K562 (cell line): ENCODE measurements at regions not wholly inside any gene's neighbourhood (a gene's known extent, or its start where the extent isn't known, plus 50 kb on each side); places are given as distances from the start of the nearest gene placed in this dataset.

Source experiments
- ATAC-seq: fragments of 200-7000 bp; cut with Tn5 transposase; 3 replicates; pipeline ENCODE4 v1.9.1; 2020; ENCODE audit warnings: moderate library complexity
- BruUV-seq: library from RNA; stranded (reverse); fragments of 400-500 nt; replicated peaks from 2 replicates; lab custom pipeline; 2021; lab: Mats Ljungman, UMichigan
- CTCF ChIA-PET: fragments of 300-600 bp; formaldehyde crosslinking; extraction: SDS; loops from one replicate; lab custom pipeline; 2021; ENCODE audit warnings: low intra/inter-chr PET ratio; lab: Yijun Ruan, JAX
- POLR2A ChIA-PET: fragments of 300-600, 350-650 bp; sonication (Branson Sonifier 250); formaldehyde crosslinking; extraction: SDS; loops from one replicate; lab custom pipeline; 2021; ENCODE audit warnings: antibody characterized with exemption, inconsistent platforms; lab: Yijun Ruan, JAX
- DNase-seq, 4 experiments: peaks; one replicate each; pipeline versions ENCODE4 v3.0.0 to v3.0.0-alpha.2; 2011 to 2018; ENCODE audit warnings: low spot score in 3 of 4, mixed read lengths in 3 of 4; ENCODE audit errors: extremely low read depth in 1 of 4
- FAIRE-seq: peaks from 2 replicates; lab custom pipeline; 2011; peaks lifted over from hg19 to GRCh38; lab: Jason Lieb, UNC
- H2AFZ ChIP-seq: 2 replicates; pipeline ENCODE4 v1.6.0; 2011; ENCODE audit warnings: low read depth, low read length, control low read depth, inconsistent platforms
- H3K27ac ChIP-seq: fragments of 200-600 bp; 3 replicates; pipeline ENCODE4 v1.8.0; 2011; ENCODE audit warnings: low read depth, mild to moderate bottlenecking, control low read depth, inconsistent platforms, low read length, moderate library complexity, mixed read lengths; ENCODE audit errors: extremely low read depth
- H3K27me3 ChIP-seq, 2 experiments: fragments of 300-600 bp in 1 of 2; 2 replicates in 1 of 2; 3 replicates in 1 of 2; pipeline versions ENCODE4 v1.6.0 to v1.8.0; 2011; ENCODE audit warnings: inconsistent platforms in 2 of 2, low read length in 2 of 2, mild to moderate bottlenecking in 1 of 2, mixed read lengths in 1 of 2, moderate library complexity in 1 of 2; ENCODE audit not compliant: control insufficient read depth in 2 of 2, insufficient read depth in 2 of 2
- H3K36me3 ChIP-seq: fragments of 300-600 bp; 3 replicates; pipeline ENCODE4 v1.8.0; 2011; ENCODE audit warnings: mild to moderate bottlenecking, low read length, inconsistent platforms; ENCODE audit not compliant: control insufficient read depth, insufficient read depth
- H3K4me1 ChIP-seq, 2 experiments: fragments of 200-600 bp in 1 of 2; replicated peaks in 1 of 2; 2 replicates in 1 of 2; 3 replicates in 1 of 2; pipeline versions ENCODE4 v1.5.1 to v1.8.0; 2011; ENCODE audit warnings: inconsistent platforms in 2 of 2, low read length in 2 of 2, mild to moderate bottlenecking in 1 of 2, mixed read lengths in 1 of 2, moderate library complexity in 1 of 2; ENCODE audit not compliant: control insufficient read depth in 2 of 2, insufficient read depth in 2 of 2
- H3K4me2 ChIP-seq: 2 replicates; pipeline ENCODE4 v1.6.1; 2011; ENCODE audit warnings: low read length, control low read depth, inconsistent platforms, mixed read lengths; ENCODE audit not compliant: insufficient read depth
- H3K4me3 ChIP-seq: fragments of 200-600 bp; sonication (generic), shearing (Covaris generic); 2 replicates; pipeline ENCODE4 v1.5.1; 2016; ENCODE audit warnings: control low read depth, inconsistent platforms
- H3K79me2 ChIP-seq: fragments of 200-600 bp; 3 replicates; pipeline ENCODE4 v1.8.0; 2011; ENCODE audit warnings: low read length, inconsistent platforms; ENCODE audit not compliant: control insufficient read depth, insufficient read depth
- H3K9ac ChIP-seq, 2 experiments: 2 replicates each; pipeline versions ENCODE4 v1.6.0 to v1.6.1; 2011; ENCODE audit warnings: low read depth in 2 of 2, low read length in 2 of 2, control low read depth in 1 of 2, inconsistent platforms in 1 of 2, mild to moderate bottlenecking in 1 of 2, mixed read lengths in 1 of 2; ENCODE audit not compliant: insufficient read depth in 1 of 2
- H3K9me1 ChIP-seq: one replicate; pipeline ENCODE4 v1.6.0; 2011; ENCODE audit warnings: inconsistent platforms, mild to moderate bottlenecking, low read length, moderate library complexity; ENCODE audit not compliant: control insufficient read depth, insufficient read depth
- H3K9me3 ChIP-seq: replicated peaks from 2 replicates; pipeline ENCODE4 v1.5.1; 2011; ENCODE audit warnings: low read depth, low read length, inconsistent platforms; ENCODE audit not compliant: control insufficient read depth, insufficient read depth
- H4K20me1 ChIP-seq: replicated peaks from 2 replicates; pipeline ENCODE4 v1.6.1; 2011; ENCODE audit warnings: low read length, inconsistent platforms, mixed read lengths; ENCODE audit not compliant: control insufficient read depth, insufficient read depth
- ETS2 ChIP-seq: IDR thresholded peaks from 2 replicates; pipeline ENCODE4 v1.6.1; 2016; ENCODE audit warnings: borderline replicate concordance, missing genetic modification characterization, mild to moderate bottlenecking, moderate library complexity, missing compliant biosample characterization; ENCODE audit not compliant: poor library complexity, severe bottlenecking
- GABPB2 ChIP-seq: fragments of 250-450 bp; sonication (Bioruptor Pico); conservative IDR thresholded peaks from 2 replicates; pipeline ENCODE4 v1.5.1; 2021; ENCODE audit warnings: mild to moderate bottlenecking
- KDM1A ChIP-seq, 2 experiments: fragments of 450-650 bp; IDR thresholded peaks; 2 replicates each; pipeline ENCODE4 v1.6.1; 2016; ENCODE audit warnings: mild to moderate bottlenecking in 2 of 2
- LCOR ChIP-seq: sonication (generic); formaldehyde crosslinking; IDR thresholded peaks from 2 replicates; pipeline ENCODE4 v1.8.0; 2022; ENCODE audit warnings: mild to moderate bottlenecking, missing genetic modification reagents
- MYBL2 ChIP-seq, 2 experiments: fragments of 450-650 bp in 1 of 2; sonication (generic) in 1 of 2; formaldehyde crosslinking in 1 of 2; IDR thresholded peaks; 2 replicates each; pipeline versions ENCODE4 v1.6.1 to v1.8.1; 2017 to 2022; ENCODE audit warnings: borderline replicate concordance in 1 of 2, inconsistent platforms in 1 of 2, low read depth in 1 of 2, mild to moderate bottlenecking in 1 of 2, missing genetic modification reagents in 1 of 2, moderate library complexity in 1 of 2
- RBM17 ChIP-seq: fragments of 200-400 bp; formaldehyde crosslinking; IDR thresholded peaks from 2 replicates; pipeline ENCODE4 v1.6.1; 2017; ENCODE audit warnings: low read depth, mild to moderate bottlenecking, low read length, borderline replicate concordance
- ZNF23 ChIP-seq: fragments of 250-450 bp; sonication (Bioruptor Pico); IDR thresholded peaks from 2 replicates; pipeline ENCODE4 v1.4.0; 2020; ENCODE audit warnings: mild to moderate bottlenecking
- ZNF24 ChIP-seq: fragments of 450-650 bp; IDR thresholded peaks from 2 replicates; pipeline ENCODE4 v1.6.1; 2016
- WGBS: fragments of 100-300 bp; shearing (Covaris generic); methylation state at CpG from one replicate; pipeline ENCODE4 v1.1.6; 2016; ENCODE audit warnings: low coverage, mixed read lengths; ENCODE audit not compliant: insufficient coverage; ENCODE audit errors: missing lambda C conversion rate; 5-methylcytosine and 5-hydroxymethylcytosine counted together
- in situ Hi-C: fragments of 300-500 bp; cut with MboI; formaldehyde crosslinking; loops from 4 replicates; pipeline ENCODE4 v1.15.0; 2018; ENCODE audit warnings: inconsistent platforms, mixed read lengths
- intact Hi-C: fragments of 100-400 bp; cut with micrococcal nuclease; formaldehyde crosslinking; loops from 2 replicates; pipeline ENCODE4 v1.14.2; 2022
- TF ChIP-seq, protein P1 (sequence below): fragments of 250-450 bp; sonication (Bioruptor Pico); IDR thresholded peaks from 2 replicates; pipeline ENCODE4 v1.8.0; 2021; ENCODE audit warnings: moderate library complexity, mild to moderate bottlenecking, inconsistent platforms
- TF ChIP-seq, protein P2 (sequence below): sonication (generic); formaldehyde crosslinking; IDR thresholded peaks from 2 replicates; pipeline ENCODE4 v1.8.0; 2022; ENCODE audit warnings: mild to moderate bottlenecking, missing genetic modification reagents
- TF ChIP-seq, protein P3 (sequence below): fragments of 250-450 bp; sonication (Bioruptor Pico); IDR thresholded peaks from 2 replicates; pipeline ENCODE4 v1.8.0; 2021; ENCODE audit warnings: moderate library complexity, mild to moderate bottlenecking, inconsistent platforms
- TF ChIP-seq, protein P4 (sequence below): fragments of 450-650 bp; formaldehyde crosslinking; IDR thresholded peaks from 2 replicates; pipeline ENCODE4 v1.4.0; 2020; ENCODE audit warnings: mild to moderate bottlenecking

DNA sequence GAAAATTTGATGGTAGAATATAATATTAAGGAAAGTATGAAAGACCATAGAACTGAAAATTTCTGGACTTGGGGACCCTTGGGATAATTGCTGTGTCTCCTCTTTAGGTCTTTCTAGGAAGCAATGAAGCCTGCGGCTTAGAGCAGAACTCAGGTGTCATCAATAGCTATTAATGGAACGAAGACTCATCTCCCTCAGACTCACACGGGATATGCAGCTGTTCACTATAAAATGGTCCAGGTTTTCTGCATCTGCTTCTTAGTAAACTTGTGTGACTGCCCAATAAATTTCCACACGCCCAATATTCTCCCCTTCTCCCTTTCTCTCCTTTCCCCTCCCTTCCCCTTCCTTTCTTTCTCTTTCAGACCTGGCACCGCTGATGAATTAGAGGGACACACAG, 392.5 kb downstream of the HLX start:
- H3K27me3 ChIP-seq: no peaks in the 10 kb centered on the region
- ChIA-PET CTCF (no interaction called here), POLR2A (no interaction called here)
- H3K4me1 ChIP-seq: no peaks in the 10 kb centered on the region
- H3K27ac ChIP-seq: no peak overlapping the region
- intact Hi-C loops: no loop called here
- no peak overlapping the region for H3K4me3 ChIP-seq
- in situ Hi-C loops: no loop called here
- ATAC-seq (no peak), FAIRE-seq (no peak), DNase-seq (no peak)
- BruUV-seq: no TSS peak
- TF ChIP-seq, protein P1, sequence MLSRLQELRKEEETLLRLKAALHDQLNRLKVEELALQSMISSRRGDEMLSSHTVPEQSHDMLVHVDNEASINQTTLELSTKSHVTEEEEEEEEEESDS (CRISPR knock-in tag): no peak
- TF ChIP-seq RBM17 (no peak), ZNF24 (no peak), LCOR (CRISPR knock-in tag) (no peak), ZNF23 (CRISPR knock-in tag) (no peak), GABPB2 (CRISPR knock-in tag) (no peak), MYBL2 (IDR thresholded peaks at IDR 0.05; ENCODE audit: low read depth) (no peak), MYBL2 (CRISPR knock-in tag; IDR thresholded peaks at IDR 0.05; ENCODE audit: borderline replicate concordance) (no peak), KDM1A (IDR thresholded peaks at IDR 0.05) (no peak), ETS2 (tag) (no peak)
- TF ChIP-seq, protein P2, sequence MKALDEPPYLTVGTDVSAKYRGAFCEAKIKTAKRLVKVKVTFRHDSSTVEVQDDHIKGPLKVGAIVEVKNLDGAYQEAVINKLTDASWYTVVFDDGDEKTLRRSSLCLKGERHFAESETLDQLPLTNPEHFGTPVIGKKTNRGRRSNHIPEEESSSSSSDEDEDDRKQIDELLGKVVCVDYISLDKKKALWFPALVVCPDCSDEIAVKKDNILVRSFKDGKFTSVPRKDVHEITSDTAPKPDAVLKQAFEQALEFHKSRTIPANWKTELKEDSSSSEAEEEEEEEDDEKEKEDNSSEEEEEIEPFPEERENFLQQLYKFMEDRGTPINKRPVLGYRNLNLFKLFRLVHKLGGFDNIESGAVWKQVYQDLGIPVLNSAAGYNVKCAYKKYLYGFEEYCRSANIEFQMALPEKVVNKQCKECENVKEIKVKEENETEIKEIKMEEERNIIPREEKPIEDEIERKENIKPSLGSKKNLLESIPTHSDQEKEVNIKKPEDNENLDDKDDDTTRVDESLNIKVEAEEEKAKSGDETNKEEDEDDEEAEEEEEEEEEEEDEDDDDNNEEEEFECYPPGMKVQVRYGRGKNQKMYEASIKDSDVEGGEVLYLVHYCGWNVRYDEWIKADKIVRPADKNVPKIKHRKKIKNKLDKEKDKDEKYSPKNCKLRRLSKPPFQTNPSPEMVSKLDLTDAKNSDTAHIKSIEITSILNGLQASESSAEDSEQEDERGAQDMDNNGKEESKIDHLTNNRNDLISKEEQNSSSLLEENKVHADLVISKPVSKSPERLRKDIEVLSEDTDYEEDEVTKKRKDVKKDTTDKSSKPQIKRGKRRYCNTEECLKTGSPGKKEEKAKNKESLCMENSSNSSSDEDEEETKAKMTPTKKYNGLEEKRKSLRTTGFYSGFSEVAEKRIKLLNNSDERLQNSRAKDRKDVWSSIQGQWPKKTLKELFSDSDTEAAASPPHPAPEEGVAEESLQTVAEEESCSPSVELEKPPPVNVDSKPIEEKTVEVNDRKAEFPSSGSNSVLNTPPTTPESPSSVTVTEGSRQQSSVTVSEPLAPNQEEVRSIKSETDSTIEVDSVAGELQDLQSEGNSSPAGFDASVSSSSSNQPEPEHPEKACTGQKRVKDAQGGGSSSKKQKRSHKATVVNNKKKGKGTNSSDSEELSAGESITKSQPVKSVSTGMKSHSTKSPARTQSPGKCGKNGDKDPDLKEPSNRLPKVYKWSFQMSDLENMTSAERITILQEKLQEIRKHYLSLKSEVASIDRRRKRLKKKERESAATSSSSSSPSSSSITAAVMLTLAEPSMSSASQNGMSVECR (CRISPR knock-in tag): no peak
- TF ChIP-seq, protein P3, sequence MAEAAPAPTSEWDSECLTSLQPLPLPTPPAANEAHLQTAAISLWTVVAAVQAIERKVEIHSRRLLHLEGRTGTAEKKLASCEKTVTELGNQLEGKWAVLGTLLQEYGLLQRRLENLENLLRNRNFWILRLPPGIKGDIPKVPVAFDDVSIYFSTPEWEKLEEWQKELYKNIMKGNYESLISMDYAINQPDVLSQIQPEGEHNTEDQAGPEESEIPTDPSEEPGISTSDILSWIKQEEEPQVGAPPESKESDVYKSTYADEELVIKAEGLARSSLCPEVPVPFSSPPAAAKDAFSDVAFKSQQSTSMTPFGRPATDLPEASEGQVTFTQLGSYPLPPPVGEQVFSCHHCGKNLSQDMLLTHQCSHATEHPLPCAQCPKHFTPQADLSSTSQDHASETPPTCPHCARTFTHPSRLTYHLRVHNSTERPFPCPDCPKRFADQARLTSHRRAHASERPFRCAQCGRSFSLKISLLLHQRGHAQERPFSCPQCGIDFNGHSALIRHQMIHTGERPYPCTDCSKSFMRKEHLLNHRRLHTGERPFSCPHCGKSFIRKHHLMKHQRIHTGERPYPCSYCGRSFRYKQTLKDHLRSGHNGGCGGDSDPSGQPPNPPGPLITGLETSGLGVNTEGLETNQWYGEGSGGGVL (CRISPR knock-in tag): no peak
- TF ChIP-seq, protein P4, sequence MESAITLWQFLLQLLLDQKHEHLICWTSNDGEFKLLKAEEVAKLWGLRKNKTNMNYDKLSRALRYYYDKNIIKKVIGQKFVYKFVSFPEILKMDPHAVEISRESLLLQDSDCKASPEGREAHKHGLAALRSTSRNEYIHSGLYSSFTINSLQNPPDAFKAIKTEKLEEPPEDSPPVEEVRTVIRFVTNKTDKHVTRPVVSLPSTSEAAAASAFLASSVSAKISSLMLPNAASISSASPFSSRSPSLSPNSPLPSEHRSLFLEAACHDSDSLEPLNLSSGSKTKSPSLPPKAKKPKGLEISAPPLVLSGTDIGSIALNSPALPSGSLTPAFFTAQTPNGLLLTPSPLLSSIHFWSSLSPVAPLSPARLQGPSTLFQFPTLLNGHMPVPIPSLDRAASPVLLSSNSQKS (CRISPR knock-in tag): no peak
- no peaks in the 10 kb centered on the region for H3K9me3 ChIP-seq
- WGBS: 2% methylated on average over 5 of the region's 5 CpGs
- no peak overlapping the region for H3K9ac ChIP-seq
- no peaks in the 10 kb centered on the region for H3K79me2 ChIP-seq
- no peak overlapping the region for H3K4me2 ChIP-seq
- no peak overlapping the region for H2AFZ ChIP-seq
- H3K36me3 ChIP-seq: no peaks in the 10 kb centered on the region
- H4K20me1 ChIP-seq: no peaks in the 10 kb centered on the region
- H3K9me1 ChIP-seq: no peaks in the 10 kb centered on the region
